HG02678 (cell line): ENCODE measurements at regions not wholly inside any gene's neighbourhood (a gene's known extent, or its start where the extent isn't known, plus 50 kb on each side); places are given as distances from the start of the nearest gene placed in this dataset.

ENCODE experiments used
- ATAC-seq: cut with Tn5 transposase; IDR thresholded peaks from one replicate; pipeline ENCODE4 v1.9.1; 2021; ENCODE audit warnings: mild to moderate bottlenecking, moderate library complexity; ENCODE audit not compliant: unreplicated experiment

- no peak for ATAC-seq
These were observed 153.4 kb upstream of the CTNNA2 start for GRCh38 chr2:79359419-79359818.

- ATAC-seq: no peak
These were observed 157.3 kb upstream of the CTNNA2 start for GRCh38 chr2:79355569-79355968.

DNA sequence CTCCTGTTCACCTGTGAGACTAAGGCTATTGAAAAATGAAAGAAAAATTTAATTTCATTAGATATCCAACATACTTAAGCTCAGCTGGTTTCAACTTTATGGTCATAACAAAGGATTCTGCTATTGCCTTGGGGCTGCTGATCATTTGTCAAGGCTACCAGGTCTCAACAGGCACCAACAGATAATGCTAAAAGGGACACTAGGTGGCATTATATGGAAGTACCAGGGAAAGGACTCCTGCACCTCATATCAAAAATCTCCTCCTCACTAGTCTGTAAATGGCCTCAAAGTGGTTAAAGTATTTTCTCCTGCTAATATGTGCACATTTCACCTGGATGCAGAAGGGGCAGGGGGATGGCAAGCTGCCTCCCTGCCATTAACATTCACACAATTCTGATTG lies 167.9 kb upstream of the REG3A start:
- no peak for ATAC-seq

DNA sequence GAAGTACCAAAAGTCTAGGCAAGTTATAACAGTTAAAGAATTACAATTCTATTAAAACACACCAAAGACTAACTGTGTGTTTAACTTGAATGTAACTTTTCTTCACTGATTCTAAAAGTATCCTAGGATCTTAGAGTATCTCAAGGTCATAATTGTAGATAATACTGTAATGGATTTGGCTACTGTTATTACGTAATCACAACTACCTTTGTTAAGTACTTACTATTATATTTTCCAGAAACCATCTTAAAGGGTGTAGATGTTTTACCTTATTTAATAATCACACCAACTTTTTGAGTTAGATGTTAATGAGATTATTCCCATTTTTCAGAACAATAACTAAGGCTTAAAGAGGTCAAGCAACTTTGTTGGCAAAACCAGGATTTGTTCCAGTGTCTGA lies 161.3 kb upstream of the REG3A start:
- ATAC-seq: no peak

DNA sequence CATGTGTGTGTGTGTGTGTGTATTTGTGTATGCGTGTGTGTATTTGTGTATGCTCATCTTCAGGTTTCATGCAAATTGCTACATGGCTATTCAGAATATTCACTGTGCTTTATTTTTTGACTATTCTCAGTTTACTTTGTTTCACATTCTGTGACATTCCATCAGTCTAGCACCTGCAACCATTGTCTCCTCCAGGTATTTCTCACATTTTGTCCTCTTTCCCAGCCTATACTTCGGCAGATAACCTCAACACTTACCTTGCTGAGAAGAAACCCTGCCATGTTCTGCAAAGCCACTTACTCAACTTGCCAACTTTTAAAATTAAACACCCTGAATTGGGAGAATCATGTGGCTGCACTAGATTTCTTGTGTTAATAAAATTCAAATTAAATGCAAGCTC lies 135.4 kb upstream of the REG3A start:
- ATAC-seq: no peak

DNA sequence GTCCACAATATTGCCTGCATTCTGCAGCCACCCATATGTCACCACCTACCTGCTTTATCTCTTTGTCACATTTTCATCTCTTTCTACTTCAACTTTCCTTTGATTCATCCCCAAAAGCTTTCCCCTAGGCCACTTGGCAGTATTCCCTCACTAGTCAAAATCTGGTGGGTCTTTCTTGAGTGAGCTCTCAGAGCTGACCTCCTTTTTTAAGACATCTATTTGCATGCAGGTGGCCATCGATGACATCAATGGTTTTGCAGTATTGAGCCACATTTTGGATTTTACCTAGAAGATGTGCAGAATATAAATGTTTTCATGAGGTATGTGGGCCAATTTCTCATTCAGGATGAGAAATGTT lies 133.4 kb upstream of the REG3A start:
- ATAC-seq: no peak

DNA sequence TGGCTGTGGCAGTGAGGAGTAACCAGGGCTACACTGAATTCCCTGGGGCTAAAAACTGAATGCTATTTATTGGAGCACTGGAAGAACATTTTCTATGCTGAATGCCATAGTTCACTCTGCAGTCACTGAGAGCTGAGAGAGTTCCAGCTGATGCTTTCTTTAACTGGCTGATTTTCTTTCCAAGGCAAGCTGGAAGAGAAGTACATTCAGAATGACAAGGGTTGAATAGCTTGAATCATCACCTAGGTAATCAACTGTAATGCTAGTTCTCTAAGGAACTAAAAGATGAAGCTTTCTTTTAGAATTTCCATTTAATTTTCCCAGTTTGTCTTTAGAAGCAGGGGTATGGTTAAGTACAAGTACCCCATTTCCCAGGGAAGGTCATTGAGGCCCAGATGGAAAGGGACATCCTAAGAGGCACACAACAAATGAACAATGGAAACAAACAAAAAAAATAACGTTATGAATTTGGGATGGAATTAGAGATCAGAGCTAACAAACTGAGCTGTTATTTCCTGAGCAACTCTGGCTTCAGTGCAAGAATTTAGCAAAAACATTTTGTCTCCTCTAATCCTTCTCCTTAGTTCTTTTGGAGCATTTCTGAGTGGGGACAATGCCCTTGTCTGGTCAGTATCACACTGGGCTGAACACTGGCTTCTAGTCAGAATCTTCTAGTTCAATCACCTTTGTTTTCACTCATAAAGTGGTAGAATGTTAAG lies 132.8 kb upstream of the REG3A start:
- no peak for ATAC-seq

- no peak for ATAC-seq
These were observed 116.3 kb upstream of the REG3A start for GRCh38 chr2:79275863-79276262.

- ATAC-seq: no peak
These were observed 115.6 kb upstream of the REG3A start for GRCh38 chr2:79275197-79275596.

GRCh38 chr2:79272616-79273015 lies 113.1 kb upstream of the REG3A start:
- no peak for ATAC-seq

GRCh38 chr2:79271456-79271855 lies 111.9 kb upstream of the REG3A start:
- ATAC-seq: no peak

DNA sequence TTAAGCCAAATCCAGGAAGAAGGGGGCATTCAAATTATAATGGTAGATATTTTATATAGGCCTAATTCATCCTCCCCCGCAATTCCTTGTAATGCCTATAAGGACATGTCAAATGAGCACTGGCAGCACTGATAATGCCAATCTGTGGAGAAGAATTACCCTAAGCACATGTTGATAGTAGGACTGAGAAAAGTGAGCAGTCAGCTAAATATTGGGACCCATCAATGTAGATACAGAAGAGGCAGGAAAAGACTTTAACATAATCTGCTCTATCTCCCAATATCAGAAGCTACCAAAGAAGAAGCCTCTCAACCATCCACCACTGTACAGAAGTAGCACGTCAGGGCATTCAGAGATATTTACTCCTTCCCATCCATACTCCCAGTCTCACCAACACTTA lies 101.3 kb upstream of the REG3A start:
- ATAC-seq: no peak

DNA sequence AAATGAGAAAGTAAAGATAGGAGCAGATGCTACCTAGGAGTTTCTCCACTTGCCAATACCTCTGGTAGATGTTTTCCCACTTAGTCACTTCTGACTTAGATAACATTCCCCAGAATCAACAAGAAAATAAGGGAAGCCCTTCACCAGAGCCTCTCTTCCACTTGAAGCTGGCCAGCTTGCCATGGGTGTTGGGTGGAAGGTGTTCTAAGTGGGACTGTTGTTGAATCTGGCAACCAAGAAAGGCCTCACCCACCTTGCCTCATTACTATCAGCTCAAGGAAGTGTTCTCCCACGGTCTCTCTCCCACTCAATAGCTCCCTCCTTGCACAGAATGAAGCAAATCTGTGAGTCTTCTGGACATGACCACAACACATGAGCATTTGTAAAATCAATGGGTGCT lies 100.4 kb upstream of the REG3A start:
- ATAC-seq: no peak

DNA sequence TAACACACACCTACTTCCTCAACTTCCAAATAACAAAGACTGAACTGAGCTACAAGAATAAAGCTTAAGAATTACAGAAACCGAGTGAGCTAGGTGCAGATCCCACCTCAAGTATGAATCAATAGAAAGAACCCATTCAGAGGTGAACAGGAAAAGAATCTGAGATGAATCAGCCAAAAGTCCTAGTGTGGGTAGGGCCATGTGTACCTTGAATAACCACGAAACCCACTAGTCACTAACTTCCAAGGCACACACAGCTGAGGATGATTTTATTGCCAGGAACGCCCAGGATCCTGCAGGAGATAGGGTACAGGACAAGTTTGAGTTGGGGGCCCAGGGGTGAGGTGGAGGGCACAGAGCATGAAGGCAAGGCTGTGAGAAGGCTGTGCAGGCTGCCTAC lies 99.7 kb upstream of the REG3A start:
- ATAC-seq: no peak

DNA sequence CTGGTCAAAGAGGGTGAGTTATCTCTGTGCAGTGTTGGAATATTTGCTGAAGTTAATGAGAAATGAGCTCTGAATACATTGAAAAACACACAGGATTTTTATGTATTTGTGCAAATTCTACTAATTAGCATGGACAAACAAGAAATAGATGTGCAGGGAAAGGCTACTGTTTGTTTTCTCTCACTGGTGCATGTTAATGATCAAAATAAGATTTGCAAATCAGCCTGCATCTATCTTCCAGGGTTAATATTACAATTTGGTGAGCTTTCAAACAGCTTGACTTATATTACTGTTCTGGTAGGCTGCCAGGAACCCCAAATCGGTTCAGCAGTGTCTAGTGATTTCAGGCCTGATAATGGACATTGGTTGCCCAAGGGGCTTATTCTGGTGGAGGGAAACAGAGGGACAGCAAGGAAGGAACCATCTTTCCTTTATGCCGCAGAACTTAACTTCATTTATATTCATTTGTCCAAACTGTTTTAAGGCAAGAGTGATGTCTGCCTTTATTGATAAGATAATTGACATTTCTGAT lies 93.8 kb upstream of the REG3A start:
- ATAC-seq: no peak

DNA sequence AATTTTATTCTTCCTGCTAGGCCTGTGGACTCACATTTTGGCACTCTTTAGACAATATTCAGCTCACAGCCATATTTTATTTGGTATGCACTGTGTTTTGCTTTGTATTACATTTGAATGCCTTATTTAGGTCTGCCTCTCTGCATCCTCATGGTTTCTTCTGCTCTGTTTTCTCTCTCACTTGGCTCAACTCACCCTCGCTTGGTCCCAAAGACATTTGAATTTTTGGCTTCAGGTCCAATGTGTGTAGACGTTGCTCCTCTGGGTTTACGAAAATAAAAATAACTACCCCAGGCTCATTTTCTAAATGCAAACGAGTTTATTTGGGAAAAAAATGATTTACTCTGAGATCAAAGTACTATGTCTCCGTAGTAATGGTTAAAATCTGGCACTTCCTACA lies 91.1 kb upstream of the REG3A start:
- no peak for ATAC-seq

GRCh38 chr2:79248776-79249175 lies 89.2 kb upstream of the REG3A start:
- no peak for ATAC-seq

GRCh38 chr2:79235135-79235534 lies 75.6 kb upstream of the REG3A start:
- ATAC-seq: no peak

DNA sequence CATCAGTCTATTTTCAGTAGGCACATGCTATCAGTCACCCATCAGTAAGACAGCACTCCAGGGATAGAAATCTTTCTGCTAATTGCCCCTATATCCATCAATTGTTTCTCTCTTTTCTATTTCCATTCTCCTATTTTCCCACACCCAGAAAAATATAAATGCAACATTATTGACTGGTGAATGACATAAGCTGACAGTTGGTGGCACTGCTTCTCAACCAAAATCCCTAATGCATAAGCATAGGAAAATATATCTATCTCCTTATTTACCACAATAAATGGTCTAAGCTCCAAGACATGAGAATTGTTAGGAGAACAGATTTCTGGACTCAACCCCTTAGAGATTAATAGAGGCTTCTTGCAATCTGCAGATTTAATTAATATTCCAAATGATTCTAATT lies 64.0 kb upstream of the REG3A start:
- ATAC-seq: no peak

DNA sequence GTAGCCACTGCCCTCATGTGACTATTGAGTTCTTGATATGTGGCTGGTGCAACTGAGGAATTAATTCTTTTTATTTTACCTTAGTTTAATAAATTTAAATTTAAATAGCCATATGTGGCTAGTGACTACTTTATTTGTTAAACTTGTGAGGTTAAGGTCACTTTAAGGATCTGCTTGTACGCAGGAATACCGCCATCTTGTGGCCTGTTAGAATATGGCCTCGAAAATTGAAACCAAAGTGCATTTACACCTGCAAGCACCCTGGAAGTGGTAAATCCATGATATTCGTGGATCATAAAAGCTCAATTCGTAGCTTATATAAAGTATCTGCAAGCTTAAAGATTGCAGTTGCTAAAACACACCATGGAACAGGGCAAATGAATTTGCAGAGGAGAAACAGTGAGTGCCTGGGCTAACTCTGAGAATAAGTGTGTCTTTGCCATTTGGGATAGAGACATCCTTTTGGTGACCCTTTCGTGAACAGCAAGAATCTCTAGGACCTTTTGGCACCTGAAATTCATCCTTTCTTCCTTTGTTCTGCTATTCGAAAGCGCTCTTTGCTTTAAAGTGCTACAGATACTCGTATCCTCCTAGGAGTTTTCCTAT lies 59.9 kb upstream of the REG3A start:
- peak; percentile 78 for ATAC-seq

- no peak for ATAC-seq
These were observed 50.8 kb upstream of the REG3A start for GRCh38 chr2:79210274-79210917.
